ENCODE measurements at regions not wholly inside any gene's neighbourhood (a gene's known extent, or its start where the extent isn't known, plus 50 kb on each side); places are given as distances from the start of the nearest gene placed in this dataset.

DNA sequence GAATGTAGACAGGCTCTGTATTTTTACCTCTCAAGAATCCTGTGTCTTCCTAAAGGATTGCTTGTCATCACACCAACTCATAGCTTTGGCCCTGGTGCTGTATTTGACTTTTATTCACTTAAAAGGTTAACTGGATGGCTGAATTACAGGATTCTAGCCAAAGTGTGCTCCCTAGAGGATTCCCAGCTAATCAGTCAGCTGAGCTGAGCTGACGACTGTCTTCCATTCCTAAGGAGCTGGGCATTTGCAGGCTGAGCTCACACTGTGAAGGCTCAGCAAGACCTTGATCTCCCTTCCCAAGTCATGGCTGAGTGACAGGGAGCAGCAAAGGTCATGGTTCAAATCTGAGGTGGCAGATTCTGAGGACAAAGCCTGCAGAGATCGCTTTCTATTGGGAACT is 59.0 kb upstream of the PALM2AKAP2 start:
- H3K4me3 ChIP-seq = no peak overlapping the region
- H3K27ac ChIP-seq (replicated peaks) = no peak overlapping the region

DNA sequence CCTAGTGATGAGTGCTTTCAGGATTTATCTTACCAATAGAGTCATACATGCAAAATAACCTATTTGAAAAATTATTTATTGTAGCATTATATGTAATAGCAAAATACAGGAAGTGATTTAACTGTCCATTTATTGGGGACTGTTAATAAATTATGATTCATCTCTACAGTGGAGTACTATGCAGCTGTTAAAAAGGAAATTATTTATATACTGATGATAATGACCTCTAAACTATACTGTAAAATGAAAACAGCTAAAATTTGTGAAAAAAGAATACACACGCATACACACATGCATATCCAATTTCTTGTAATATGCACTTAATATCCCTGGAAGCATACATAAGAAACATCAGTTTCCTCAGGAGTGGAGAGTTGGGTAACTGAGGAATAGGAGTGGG is 58.0 kb upstream of the PALM2AKAP2 start:
- no peak overlapping the region for H3K4me3 ChIP-seq
- H3K9me3 ChIP-seq (replicated peaks) = no peaks in the 10 kb centered on the region
- H3K36me3 ChIP-seq = no peaks in the 10 kb centered on the region
- H3K27me3 ChIP-seq (ENCODE audit: low read depth) = peaks cover 8% of the 10 kb centered on the region
- TF ChIP-seq, protein P1, sequence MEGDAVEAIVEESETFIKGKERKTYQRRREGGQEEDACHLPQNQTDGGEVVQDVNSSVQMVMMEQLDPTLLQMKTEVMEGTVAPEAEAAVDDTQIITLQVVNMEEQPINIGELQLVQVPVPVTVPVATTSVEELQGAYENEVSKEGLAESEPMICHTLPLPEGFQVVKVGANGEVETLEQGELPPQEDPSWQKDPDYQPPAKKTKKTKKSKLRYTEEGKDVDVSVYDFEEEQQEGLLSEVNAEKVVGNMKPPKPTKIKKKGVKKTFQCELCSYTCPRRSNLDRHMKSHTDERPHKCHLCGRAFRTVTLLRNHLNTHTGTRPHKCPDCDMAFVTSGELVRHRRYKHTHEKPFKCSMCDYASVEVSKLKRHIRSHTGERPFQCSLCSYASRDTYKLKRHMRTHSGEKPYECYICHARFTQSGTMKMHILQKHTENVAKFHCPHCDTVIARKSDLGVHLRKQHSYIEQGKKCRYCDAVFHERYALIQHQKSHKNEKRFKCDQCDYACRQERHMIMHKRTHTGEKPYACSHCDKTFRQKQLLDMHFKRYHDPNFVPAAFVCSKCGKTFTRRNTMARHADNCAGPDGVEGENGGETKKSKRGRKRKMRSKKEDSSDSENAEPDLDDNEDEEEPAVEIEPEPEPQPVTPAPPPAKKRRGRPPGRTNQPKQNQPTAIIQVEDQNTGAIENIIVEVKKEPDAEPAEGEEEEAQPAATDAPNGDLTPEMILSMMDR (IDR thresholded peaks at IDR 0.05; ENCODE audit: borderline replicate concordance) = no peak
- H3K27ac ChIP-seq (replicated peaks) = no peak overlapping the region
- H3K4me1 ChIP-seq = no peaks in the 10 kb centered on the region
- intact Hi-C loops (cut with micrococcal nuclease) = no loop called here
- no peak for DNase-seq

More for the DNA sequence above, 59.0 kb upstream of the PALM2AKAP2 start:
- no peaks in the 10 kb centered on the region for H3K36me3 ChIP-seq
- H3K9me3 ChIP-seq (replicated peaks) = no peaks in the 10 kb centered on the region
- H3K4me1 ChIP-seq = no peaks in the 10 kb centered on the region
- intact Hi-C loops (cut with micrococcal nuclease) = no loop called here
- TF ChIP-seq, protein P1 (IDR thresholded peaks at IDR 0.05; ENCODE audit: borderline replicate concordance) = no peak
- H3K27me3 ChIP-seq (ENCODE audit: low read depth) = peaks cover 8% of the 10 kb centered on the region
- no peak for DNase-seq

DNA sequence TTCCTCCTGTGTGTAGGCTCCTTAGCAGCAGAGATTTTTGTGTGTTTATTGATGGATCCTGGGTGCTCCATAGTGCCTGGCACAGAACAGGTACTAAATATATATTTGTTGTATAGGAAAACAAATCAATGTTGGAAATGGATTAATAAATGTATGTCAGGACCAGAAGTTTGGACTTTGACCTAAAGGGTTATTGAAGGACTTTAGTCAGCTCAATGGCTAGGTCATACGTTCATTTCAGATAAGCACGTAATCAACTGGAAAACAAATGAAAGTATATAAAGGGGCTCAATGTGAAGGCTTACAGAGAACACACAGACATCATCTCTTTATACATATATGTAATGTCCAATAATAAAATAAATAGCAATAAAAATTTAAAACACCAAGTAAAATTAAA is 56.2 kb upstream of the PALM2AKAP2 start:
- DNase-seq = no peak
- TF ChIP-seq, protein P1 (IDR thresholded peaks at IDR 0.05; ENCODE audit: borderline replicate concordance) = no peak
- no peaks in the 10 kb centered on the region for H3K9me3 ChIP-seq (replicated peaks)
- no peak overlapping the region for H3K27ac ChIP-seq (replicated peaks)
- no peak overlapping the region for H3K4me3 ChIP-seq
- no peaks in the 10 kb centered on the region for H3K36me3 ChIP-seq
- peaks cover 8% of the 10 kb centered on the region for H3K27me3 ChIP-seq (ENCODE audit: low read depth)
- intact Hi-C loops (cut with micrococcal nuclease) = no loop called here
- peaks cover 2% of the 10 kb centered on the region for H3K4me1 ChIP-seq

- no peaks in the 10 kb centered on the region for H3K9me3 ChIP-seq (replicated peaks)
- no peak overlapping the region for H3K4me3 ChIP-seq
- H3K4me1 ChIP-seq = peaks cover 5% of the 10 kb centered on the region
- TF ChIP-seq, protein P1 (IDR thresholded peaks at IDR 0.05; ENCODE audit: borderline replicate concordance) = no peak
- intact Hi-C loops (cut with micrococcal nuclease) = no loop called here
- no peak overlapping the region for H3K27ac ChIP-seq (replicated peaks)
- no peaks in the 10 kb centered on the region for H3K36me3 ChIP-seq
- no peak for DNase-seq
- H3K27me3 ChIP-seq (ENCODE audit: low read depth) = peaks cover 8% of the 10 kb centered on the region
Observed at GRCh38 chr9:109725460-109725859, 54.5 kb upstream of the PALM2AKAP2 start.

- intact Hi-C loops (cut with micrococcal nuclease) = no loop called here
- TF ChIP-seq, protein P1 (IDR thresholded peaks at IDR 0.05; ENCODE audit: borderline replicate concordance) = no peak
Observed at GRCh38 chr9:109726119-109726518, 53.9 kb upstream of the PALM2AKAP2 start.

More at GRCh38 chr9:109726119-109726518, 53.9 kb upstream of the PALM2AKAP2 start:
- Histone ChIP-seq H3K27me3 (ENCODE audit: low read depth) (peaks cover 8% of the 10 kb centered on the region), H3K9me3 (replicated peaks) (no peaks in the 10 kb centered on the region), H3K27ac (replicated peaks) (no peak overlapping the region), H3K4me3 (no peak overlapping the region), H3K4me1 (peaks cover 5% of the 10 kb centered on the region), H3K36me3 (no peaks in the 10 kb centered on the region)
- no peak for DNase-seq
